ENCODE measurements at regions not wholly inside any gene's neighbourhood (a gene's known extent, or its start where the extent isn't known, plus 50 kb on each side); places are given as distances from the start of the nearest gene placed in this dataset.

GRCh38 chr11:116527180-116527991 lies 245.4 kb downstream of the BUD13 start:
- DNase-seq = no peak

- no peak for DNase-seq
These were observed 246.8 kb downstream of the BUD13 start for GRCh38 chr11:116525961-116526495.

GRCh38 chr11:116519499-116519898 lies 253.3 kb downstream of the BUD13 start:
- no peak for DNase-seq

GRCh38 chr11:116518141-116518540 lies 254.6 kb downstream of the BUD13 start:
- no peak for DNase-seq

GRCh38 chr11:116517584-116517983 lies 255.2 kb downstream of the BUD13 start:
- DNase-seq = no peak

- no peak for DNase-seq
These were observed 255.7 kb downstream of the BUD13 start for GRCh38 chr11:116517077-116517476.

- no peak for DNase-seq
These were observed 257.1 kb downstream of the BUD13 start for GRCh38 chr11:116515664-116516184.

GRCh38 chr11:116513894-116514293 lies 258.9 kb downstream of the BUD13 start:
- DNase-seq = no peak

GRCh38 chr11:116513278-116513823 lies 259.4 kb downstream of the BUD13 start:
- DNase-seq = no peak

- DNase-seq = no peak
These were observed 259.9 kb downstream of the BUD13 start for GRCh38 chr11:116512841-116513240.

- DNase-seq = no peak
These were observed 261.1 kb downstream of the BUD13 start for GRCh38 chr11:116511684-116512083.

- DNase-seq = no peak
These were observed 261.7 kb downstream of the BUD13 start for GRCh38 chr11:116510886-116511650.

- no peak for DNase-seq
These were observed 262.6 kb downstream of the BUD13 start for GRCh38 chr11:116510166-116510565.

GRCh38 chr11:116509551-116509950 lies 263.2 kb downstream of the BUD13 start:
- DNase-seq = no peak

GRCh38 chr11:116507849-116508695 lies 264.7 kb downstream of the BUD13 start:
- DNase-seq = no peak

- no peak for DNase-seq
These were observed 265.8 kb downstream of the BUD13 start for GRCh38 chr11:116507016-116507415.

GRCh38 chr11:116506263-116506825 lies 266.4 kb downstream of the BUD13 start:
- no peak for DNase-seq

GRCh38 chr11:116505298-116506262 lies 267.2 kb downstream of the BUD13 start:
- no peak for DNase-seq

GRCh38 chr11:116504541-116505297 lies 268.1 kb downstream of the BUD13 start:
- no peak for DNase-seq

Measured in activated T-cell treated with anti-CD3 and anti-CD28 coated beads for 4 hours (primary cell).